Transverse colon (tissue), 4 donors: ENCODE measurements at regions not wholly inside any gene's neighbourhood (a gene's known extent, or its start where the extent isn't known, plus 50 kb on each side); places are given as distances from the start of the nearest gene placed in this dataset.

Experiments
- POLR2AphosphoS5 ChIP-seq, 3 donors: sonication (generic); formaldehyde crosslinking; IDR thresholded peaks; one replicate each; pipeline ENCODE4 v1.6.1; 2016; ENCODE audit warnings: antibody characterized with exemption in 3 of 3
- TF ChIP-seq, protein P1 (sequence below), 5 experiments: fragments of 200-600 bp in 3 of 5; fragments of 450-650 bp in 2 of 5; sonication (generic) in 3 of 5; IDR thresholded peaks; 1 replicate in 2 of 5; 2 replicates in 3 of 5; pipeline ENCODE4 v1.5.1; 2016 to 2017; ENCODE audit warnings: antibody characterized with exemption in 5 of 5, inconsistent platforms in 3 of 5, mild to moderate bottlenecking in 2 of 5, moderate library complexity in 1 of 5

DNA sequence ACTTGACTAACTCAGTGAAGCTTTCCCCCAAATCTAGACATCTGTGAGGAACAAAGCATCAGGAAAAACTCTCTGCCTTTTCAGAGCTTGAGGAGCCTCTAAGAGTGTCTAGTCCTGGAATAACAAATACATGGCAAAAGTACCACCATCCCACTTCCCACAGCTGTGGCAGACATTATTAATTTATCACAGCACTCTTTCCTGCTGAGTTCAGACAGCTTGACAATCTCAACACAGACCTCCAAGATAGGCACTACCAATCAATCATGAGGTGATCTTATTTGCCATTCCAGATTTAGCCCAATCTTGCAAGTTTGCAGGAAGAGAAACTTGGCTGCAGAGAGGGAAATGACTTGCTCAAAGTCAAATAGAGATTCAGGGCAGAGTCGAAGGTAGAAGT lies 202.8 kb downstream of the MN1 start:
- TF ChIP-seq, protein P1, sequence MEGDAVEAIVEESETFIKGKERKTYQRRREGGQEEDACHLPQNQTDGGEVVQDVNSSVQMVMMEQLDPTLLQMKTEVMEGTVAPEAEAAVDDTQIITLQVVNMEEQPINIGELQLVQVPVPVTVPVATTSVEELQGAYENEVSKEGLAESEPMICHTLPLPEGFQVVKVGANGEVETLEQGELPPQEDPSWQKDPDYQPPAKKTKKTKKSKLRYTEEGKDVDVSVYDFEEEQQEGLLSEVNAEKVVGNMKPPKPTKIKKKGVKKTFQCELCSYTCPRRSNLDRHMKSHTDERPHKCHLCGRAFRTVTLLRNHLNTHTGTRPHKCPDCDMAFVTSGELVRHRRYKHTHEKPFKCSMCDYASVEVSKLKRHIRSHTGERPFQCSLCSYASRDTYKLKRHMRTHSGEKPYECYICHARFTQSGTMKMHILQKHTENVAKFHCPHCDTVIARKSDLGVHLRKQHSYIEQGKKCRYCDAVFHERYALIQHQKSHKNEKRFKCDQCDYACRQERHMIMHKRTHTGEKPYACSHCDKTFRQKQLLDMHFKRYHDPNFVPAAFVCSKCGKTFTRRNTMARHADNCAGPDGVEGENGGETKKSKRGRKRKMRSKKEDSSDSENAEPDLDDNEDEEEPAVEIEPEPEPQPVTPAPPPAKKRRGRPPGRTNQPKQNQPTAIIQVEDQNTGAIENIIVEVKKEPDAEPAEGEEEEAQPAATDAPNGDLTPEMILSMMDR (IDR thresholded peaks at IDR 0.05), result no peak
- TF ChIP-seq POLR2AphosphoS5 (IDR thresholded peaks at IDR 0.05), result no peak
